ENCODE measurements at regions not wholly inside any gene's neighbourhood (a gene's known extent, or its start where the extent isn't known, plus 50 kb on each side); places are given as distances from the start of the nearest gene placed in this dataset.
"Not testable (repeated sequence)": the region's sequence is repeated elsewhere in the genome, so short reads cannot be mapped to it uniquely, and the experiment has no call there.

DNA sequence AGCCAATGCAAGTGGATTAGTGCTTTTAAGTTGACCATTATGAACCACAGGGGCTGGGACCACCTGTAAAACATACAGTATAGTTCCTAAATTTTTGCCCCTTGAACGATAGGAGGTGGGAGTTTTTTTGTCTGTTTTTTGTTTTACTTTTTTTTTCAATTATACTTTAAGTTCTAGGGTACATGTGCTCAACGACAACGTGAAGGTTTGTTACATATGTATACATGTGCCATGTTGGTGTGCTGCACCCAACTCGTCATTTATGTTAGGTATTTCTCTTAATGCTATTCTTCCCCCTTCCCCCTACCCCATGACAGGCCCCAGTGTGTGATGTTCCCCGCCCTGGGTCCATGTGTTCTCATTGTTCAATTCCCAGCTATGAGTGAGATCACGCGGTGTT, 1797.9 kb upstream of the PIK3C3 start:
- no peak for DNase-seq (ENCODE audit: low read depth in 2 of 2)

DNA sequence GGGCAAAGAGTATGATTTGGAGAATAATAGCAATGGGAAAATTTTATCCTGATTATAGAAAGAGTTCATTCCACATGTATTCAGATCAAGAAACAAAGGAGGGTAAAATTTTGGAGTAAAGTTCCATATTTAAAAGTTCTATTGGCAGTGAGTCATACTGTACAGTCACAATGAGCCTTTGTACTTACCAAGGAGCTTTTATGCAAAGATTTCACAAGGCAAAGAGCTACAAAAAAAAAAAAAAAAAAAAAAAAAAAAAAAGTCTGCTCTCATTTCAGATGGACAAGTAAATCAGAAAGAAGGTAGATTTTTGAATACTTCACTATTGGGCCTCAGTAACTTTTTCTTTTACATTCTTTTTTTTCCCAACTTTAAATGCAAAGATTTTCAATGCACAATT, 1802.2 kb upstream of the PIK3C3 start:
- no peak for DNase-seq (ENCODE audit: low read depth in 2 of 2)

DNA sequence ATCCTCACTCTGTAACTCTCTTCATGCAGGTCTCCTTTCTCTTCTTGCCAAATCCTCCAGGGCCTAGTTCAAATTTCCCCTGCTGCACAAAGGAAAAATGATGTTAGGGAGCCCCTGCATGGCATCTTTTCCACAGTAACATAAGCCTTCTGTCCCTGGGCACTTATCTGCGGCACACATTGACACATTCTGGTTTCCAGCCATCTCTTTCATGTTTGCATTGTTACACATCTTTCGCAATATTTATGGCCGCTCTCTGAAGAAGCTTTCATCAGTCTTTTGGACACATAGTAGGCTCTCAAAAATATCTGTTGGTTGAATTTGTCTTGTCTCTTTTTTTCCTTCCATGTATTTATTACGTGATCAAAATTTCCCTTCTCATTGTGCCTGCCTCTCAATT, 1806.1 kb upstream of the PIK3C3 start:
- DNase-seq (ENCODE audit: low read depth in 2 of 2) = no peak

DNA sequence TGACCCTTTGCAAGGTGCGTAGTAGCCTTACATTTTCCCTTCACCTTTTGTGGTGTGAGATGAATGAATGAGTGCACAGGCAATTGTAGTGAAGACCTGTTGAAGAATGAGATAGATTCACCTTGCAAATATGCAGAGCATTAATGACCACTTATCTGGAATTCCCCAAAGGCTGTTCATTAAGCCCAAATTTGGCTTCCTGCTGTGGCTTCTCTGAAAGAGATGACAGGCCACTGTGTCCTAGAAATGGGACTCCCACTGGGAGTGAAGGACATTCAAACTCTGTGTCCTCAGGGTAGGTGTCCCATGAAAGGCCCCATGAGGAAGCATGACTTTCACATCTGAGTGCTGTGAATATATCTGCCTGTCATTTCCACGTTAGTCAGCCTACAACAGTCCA, 1821.8 kb upstream of the PIK3C3 start:
- DNase-seq (ENCODE audit: low read depth in 2 of 2) = no peak

DNA sequence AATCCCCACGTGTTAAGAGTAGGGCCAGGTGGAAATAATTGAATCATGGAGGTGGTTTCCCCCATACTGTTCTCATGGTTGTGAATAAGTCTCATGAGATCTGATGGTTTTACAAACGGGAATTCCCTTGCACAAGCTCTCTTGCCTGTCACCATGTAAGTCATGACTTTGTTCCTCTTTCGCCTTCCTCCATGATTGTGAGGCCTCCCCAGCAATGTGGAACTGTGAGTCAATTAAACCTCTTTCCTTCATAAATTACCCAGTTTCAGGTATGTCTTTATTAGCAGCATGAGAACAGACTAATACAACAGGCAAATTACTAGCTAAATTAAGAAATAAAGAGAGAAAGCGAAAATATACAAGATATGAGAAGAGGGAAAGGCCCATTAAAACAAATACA, 1822.6 kb upstream of the PIK3C3 start:
- not testable (repeated sequence) for DNase-seq (ENCODE audit: low read depth in 2 of 2)

DNA sequence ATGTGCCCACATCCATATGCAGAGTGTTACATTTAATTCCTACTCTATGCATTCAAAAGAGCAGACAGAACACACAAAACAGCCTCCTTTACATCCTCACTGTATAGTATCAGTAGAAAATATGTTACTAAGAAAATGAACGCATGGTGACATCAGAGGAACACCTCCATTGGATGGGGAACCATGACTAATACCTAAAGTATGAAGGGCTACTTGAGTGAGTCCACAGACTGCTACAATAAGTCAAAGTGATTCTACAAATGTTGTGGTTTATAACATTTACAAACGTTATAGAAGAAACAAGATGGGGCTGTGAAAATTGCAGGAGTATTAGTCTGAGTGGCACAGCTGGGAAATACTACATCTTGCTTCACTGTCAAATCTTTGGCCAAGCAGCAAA, 1830.9 kb upstream of the PIK3C3 start:
- DNase-seq (ENCODE audit: low read depth in 2 of 2) = no peak

DNA sequence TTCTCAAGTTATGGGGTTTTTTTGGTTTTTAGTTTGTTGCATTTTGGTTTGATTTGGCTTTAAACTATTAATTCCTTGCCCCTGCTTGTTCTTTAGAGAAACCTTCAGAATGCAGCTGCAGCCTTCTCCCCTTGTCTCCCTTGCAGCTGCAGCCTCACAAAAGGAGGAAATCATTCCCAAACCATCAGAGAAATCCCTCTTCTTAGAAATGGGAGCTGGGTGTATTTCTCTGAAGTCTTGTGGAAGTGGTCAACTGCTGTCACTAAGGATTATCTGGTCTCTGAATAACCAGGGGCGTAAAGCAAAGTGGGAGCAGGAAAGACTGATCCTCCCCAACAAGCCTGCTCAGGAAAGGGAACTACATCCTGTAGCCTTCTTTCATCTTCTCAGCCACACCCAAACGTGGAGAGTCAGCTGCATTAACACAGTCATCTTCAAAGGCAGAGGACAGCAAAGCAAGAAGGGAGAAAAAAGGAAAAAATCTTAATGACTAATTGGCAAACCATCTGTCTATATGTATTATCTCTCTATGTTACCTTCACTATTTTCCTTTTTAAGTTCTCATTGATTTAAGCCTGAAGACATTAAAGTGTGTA, 1834.1 kb upstream of the PIK3C3 start:
- no peak for DNase-seq (ENCODE audit: low read depth in 2 of 2)

DNA sequence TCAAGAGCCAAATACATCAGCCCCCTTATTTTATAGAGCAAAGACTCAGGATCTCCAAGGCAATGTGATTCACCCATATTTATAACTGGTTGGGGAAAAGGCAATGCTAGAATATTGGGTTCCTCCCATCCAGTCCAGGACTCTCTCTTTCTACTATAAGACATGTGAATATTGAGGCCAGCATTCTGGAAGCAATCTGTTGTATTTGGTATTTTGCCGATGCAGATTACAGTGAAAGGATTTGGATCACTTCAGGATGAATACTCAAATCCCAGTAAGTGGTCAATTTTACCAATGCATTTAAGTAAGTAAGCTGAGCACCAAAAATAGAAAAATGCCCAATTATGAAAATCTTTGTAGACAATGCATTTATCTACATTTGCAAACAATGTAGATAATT, 1834.7 kb upstream of the PIK3C3 start:
- DNase-seq (ENCODE audit: low read depth in 2 of 2) = no peak

DNA sequence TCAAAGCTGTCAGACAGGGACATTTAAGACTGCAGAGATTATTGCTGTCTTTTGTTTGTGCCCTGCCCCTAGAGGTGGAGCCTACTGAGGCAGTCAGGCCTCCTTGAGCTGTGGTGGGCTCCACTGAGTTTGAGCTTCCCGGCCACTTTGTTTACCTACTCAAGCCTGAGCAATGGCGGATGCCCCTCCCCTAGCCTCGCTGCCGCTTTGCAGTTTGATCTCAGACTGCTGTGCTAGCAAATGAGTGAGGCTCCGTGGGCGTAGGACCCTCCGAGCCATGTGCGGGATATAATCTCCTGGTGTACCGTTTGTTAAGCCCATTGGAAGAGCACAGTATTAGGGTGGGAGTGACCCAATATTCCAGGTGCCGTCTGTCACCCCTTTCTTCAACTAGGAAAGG, 1835.5 kb upstream of the PIK3C3 start:
- DNase-seq (ENCODE audit: low read depth in 2 of 2) = not testable (repeated sequence)

DNA sequence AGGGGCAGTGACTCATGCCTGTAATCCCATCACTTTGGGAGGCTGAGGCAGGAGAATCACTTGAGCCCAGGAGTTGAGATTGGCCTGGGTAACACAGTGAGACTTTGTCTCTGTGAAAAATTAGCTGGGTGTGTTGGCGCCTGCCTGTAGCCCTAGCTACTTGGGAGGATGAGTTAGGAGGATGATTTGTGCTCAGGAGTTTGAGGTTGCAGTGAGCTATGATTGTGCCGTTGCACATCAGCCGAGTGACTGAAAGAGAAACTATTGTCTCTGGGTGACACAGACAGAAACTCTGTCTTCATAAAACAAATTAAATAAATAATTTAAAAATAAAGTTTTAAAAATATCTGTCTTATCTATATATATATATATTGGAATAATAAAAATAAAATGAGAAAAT, 1844.6 kb upstream of the PIK3C3 start:
- no peak for DNase-seq (ENCODE audit: low read depth in 2 of 2)

DNA sequence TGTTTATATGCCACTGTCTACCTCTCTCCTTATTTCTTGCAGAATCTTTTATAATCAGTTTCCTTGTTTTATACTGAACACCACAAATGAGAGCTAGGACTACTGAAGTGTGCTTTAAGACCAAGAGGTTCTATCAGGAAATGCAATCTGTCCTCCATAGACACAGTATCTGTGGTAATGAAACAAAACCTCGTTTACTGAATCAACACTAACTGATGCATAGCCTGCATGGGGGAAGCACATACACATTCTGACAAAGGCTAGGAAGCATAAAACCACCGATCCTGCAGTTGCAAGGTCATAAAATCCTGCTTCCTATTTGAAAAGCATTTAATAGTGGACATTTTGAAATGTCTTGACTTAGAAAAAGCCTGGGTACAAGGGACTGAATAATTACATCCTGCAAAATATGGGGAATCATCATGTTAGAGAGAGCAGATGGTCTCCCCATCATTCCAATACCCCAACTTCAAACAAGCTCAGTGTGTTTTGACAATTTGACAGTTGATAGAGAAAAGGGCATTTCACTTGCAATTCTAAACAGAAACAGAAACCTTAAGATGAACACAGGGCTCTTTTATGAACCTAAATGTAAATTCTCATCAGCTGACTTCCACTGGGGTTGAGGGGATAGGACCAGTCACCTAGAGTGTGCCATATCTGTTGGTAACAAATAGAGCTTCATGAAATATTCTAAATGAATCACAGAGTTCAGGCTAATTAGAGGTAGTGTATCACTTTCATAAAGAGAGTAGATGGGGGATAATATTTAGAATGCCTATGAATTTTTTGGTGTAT, 1845.6 kb upstream of the PIK3C3 start:
- DNase-seq (ENCODE audit: low read depth in 2 of 2) = no peak

DNA sequence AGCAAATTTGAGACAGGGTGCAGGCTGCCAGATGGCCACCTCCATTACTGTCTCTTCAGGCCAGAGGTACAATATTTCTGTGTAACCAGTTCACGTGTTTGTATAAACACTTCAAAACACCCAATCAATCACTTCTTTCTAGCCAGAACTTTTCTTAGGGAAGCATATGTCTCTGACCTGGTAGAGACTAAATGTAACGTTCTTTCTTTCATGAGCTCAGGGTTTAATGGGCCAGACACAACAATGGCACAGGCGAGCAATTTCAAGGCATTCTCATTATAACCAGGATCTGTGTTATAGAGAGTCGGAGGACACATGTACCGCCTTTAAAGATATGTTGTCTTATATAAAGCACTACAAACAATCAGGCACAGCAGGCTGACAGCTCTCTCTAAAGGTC, 1846.4 kb upstream of the PIK3C3 start:
- no peak for DNase-seq (ENCODE audit: low read depth in 2 of 2)

DNA sequence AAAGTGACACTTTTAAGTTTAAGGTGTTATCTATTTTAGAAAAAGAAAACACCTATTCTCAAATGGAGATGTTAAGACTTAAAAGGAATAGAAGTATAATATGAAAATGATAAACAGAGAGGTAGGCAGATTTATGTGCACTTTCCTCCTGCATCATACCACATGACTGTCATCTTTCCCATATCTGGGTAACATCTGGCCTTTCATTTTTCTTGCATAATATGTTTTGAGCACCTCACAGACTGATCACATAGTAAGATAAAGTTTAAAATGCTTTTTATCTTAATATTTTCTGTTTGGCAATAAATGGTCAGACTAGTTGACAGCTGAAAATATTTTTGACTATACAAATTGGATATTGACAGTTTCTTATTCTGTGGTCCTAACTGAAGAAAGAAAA, 1852.1 kb upstream of the PIK3C3 start:
- DNase-seq (ENCODE audit: low read depth in 2 of 2) = no peak

DNA sequence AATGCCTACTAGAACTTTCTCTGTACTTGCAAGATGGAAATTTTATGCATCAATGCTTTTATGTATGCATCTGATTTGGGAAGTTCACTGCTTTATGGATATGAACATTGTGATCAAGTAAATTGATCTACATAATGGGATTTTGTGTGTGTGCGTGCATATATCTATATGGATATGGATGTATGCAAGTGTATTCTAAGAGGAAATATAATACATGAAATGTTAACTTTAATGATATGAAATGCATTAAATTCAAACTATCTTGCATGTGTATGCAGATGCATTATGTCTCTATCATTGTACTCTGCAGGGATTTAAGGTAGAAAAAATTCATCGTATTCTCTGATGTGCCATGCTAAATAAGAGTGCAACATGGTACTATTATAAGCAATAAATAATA, 1855.4 kb upstream of the PIK3C3 start:
- no peak for DNase-seq (ENCODE audit: low read depth in 2 of 2)

DNA sequence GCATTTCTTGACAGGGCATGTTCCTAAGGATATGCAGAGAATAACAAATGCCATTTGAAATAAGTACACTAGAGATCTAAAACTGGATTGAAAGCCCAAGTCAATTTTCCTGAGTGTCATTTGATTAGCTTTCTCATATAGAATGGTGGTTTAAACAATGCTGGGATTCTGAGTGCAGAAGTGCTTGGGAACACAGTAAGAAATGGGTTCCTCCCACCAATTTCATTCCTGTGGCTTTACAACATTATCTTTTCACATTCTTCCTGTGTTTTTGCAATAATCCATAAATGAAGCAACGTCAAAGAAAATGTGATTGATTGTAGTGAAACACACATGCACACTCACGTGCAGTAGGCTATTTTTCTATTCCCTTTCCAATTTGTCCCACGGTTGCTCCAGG, 1858.4 kb upstream of the PIK3C3 start:
- DNase-seq (ENCODE audit: low read depth in 2 of 2) = no peak

DNA sequence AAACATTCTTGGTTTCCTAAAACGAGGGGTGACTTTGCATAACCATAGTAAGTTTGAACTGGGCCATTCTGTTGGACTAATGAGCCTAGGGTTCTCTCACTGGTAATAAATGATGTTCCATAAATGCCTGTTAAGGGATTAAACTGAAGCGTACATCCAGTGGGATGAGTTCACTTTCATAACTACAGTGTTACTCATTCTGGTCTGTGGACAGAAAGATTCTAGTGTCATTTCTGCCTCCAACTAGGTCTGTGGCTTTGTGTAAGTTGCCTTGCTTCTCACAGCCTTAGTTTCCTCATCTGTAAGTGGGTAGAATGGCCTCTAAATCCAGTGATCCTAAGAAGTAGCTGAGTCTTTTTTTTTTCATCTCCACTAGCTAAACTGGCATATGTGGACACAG, 1860.6 kb upstream of the PIK3C3 start:
- DNase-seq (ENCODE audit: low read depth in 2 of 2) = no peak

DNA sequence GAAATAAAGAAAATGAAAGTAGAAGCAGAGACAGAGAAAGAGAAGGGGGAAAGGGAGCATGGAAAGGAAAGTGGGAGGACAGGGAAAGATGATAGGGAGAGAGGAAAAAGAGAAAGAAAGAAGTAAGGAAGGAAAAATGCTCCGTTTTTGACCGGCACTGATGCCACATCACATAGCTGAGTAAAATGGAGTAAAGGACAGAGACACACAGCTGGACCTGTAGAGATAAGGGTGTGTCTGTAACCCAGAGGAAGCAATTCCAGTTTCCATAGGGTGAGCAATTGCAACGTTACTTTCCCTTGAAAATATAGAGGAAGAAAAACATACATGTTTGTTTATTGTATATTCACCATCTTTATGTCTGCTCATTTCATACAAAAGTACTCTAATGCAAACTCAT, 1866.9 kb upstream of the PIK3C3 start:
- no peak for DNase-seq (ENCODE audit: low read depth in 2 of 2)

DNA sequence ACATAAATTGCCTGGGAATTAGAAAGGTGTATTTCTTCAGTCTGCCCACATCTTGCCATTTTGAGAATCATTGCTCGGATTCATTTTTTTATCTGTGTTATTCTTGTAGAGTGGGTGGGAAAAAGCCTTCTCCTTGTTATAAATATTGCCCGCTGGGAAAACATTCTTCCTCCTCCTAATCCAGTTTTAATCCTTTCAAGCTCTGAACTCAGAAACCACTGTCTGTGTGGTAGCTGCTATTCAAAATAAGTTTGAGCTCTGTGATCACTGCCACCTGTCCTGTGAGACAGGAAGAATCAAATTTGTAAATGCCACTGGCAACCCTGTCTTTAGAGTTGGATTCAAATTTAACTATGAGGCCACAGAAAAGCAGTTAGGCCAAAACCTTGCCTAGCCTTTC, 1875.2 kb upstream of the PIK3C3 start:
- no peak for DNase-seq (ENCODE audit: low read depth in 2 of 2)

DNA sequence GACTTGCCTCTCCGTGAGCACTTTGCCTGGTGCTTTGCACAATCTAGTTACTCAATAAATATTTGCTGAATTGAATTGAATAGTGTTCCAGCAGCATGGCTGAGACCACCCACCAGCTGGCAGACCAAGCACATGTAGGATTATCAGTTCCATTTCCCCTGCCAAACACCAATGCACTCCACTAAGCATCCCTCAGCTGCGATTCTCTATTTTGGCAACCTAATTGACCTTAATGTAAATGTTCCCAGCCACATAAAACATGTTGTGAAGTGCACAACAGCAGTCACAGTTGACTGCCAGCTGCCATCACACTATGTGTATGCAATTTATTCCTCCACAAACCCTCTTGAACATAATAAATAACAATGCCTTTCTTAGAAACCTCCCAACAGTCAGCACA, 1879.4 kb upstream of the PIK3C3 start:
- DNase-seq (ENCODE audit: low read depth in 2 of 2) = no peak

DNA sequence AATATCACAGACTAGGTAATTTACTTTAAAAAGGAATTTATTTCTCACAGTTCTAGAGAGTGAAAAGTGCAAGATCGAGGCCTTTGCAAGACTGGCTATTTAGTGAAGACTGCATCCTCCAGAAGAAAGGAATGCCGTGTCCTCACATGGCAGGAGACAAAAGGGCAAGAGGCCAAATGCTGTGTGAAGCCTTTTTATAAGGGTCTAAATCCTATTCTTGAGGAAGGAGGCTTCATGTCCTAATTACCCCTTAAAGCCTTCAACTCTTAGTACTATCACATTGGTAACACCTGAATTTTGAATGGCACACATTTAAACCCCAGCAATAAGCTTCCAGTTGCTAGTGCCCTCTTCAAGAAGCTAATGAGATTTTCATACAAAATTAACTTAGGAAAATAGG, 1882.3 kb upstream of the PIK3C3 start:
- DNase-seq (ENCODE audit: low read depth in 2 of 2) = no peak

DNA sequence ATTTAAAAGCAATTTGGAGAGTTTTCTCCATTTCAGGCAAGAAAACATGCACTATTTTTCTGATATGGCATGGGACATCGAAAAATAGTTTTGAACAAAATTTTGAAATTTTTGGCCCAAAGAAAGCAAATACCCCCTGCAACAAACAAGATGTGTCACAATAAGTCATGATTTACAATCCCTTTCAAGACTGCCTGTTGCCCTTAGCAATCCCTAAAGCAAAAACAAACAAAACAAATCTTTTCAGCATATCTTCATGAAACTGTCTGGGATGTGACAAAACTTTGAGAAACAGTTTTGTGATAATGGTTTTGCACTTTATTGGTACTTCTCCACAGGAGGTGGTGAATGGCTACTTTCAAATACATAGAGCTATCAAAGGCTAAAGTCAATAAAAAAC, 1888.7 kb upstream of the PIK3C3 start:
- DNase-seq (ENCODE audit: low read depth in 2 of 2) = no peak

DNA sequence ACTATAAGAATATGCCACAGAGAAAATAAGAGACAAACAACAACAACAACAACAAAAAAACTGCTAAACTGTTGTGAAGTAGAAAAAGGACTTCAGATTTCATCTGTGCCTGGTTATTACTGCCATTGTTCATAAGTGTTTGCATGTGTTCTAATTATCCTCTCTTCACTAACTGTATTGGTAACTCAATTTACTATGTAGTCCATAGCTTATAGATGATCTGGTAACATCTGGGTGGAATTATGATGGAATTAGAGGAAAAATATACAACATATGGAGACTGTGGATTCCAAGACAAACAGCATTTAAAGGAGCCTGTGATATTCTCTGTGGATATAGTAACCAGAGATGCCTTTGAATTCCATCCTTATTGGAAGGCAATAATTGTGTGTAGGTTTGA, 1891.5 kb upstream of the PIK3C3 start:
- no peak for DNase-seq (ENCODE audit: low read depth in 2 of 2)

DNA sequence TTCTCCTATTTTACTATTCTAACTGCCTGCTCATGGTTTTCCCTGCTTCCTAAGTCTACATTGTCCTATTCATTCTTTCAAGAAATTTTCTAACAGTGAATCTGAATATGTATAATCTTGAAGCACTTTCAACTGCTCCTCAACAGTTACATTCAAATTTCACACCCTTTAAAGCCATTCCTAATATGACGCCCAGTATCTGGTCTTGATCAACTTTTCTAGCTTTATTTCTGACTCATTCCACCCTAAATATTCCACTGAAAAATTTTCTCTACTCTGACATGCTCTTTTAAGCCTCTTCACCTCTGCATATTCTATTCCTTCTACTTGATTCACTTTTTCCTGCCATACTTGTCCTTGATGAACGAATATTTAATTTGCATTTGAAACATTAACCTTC, 1893.9 kb upstream of the PIK3C3 start:
- DNase-seq (ENCODE audit: low read depth in 2 of 2) = no peak

DNA sequence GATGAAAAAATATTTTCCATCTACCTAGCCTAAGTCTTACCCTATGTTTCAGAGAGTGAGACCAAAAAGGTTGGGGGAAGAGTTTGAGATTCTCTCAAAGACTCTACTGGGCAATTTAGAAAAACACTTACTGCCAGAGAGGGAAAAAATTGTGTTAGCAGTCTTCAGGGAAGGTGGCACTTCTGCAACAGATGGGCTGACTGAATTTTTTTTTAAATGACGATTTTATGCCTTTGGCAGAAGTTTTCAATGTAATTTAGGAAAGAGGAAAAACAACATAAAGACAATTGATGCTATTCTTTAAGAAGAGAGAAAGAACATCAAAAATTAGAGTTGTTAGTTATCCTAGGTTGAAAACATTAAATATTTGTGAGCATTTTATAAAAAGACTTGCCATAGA, 1894.5 kb upstream of the PIK3C3 start:
- no peak for DNase-seq (ENCODE audit: low read depth in 2 of 2)

Measured in stimulated activated CD4-positive, alpha-beta T cell treated with anti-CD3 and anti-CD28 coated beads, Interleukin-4, amount 100 ng/mL, for 48 hours (primary cell).